ENCODE measurements at regions not wholly inside any gene's neighbourhood (a gene's known extent, or its start where the extent isn't known, plus 50 kb on each side); places are given as distances from the start of the nearest gene placed in this dataset.

GRCh38 chr20:22430746-22431168 is 153.6 kb downstream of the FOXA2 start:
- H3K27me3 ChIP-seq (ENCODE audit: insufficient read depth, poor library complexity, severe bottlenecking): no peaks in the 10 kb centered on the region
- TF ChIP-seq SPI1 (IDR thresholded peaks at IDR 0.05; ENCODE audit: borderline replicate concordance, low read depth): no peak
- TF ChIP-seq CTCF (IDR thresholded peaks at IDR 0.05; ENCODE audit: insufficient read depth, low read length): no peak
- no peak for TF ChIP-seq GABPA (IDR thresholded peaks at IDR 0.05; ENCODE audit: low read depth)
- TF ChIP-seq, protein P1, sequence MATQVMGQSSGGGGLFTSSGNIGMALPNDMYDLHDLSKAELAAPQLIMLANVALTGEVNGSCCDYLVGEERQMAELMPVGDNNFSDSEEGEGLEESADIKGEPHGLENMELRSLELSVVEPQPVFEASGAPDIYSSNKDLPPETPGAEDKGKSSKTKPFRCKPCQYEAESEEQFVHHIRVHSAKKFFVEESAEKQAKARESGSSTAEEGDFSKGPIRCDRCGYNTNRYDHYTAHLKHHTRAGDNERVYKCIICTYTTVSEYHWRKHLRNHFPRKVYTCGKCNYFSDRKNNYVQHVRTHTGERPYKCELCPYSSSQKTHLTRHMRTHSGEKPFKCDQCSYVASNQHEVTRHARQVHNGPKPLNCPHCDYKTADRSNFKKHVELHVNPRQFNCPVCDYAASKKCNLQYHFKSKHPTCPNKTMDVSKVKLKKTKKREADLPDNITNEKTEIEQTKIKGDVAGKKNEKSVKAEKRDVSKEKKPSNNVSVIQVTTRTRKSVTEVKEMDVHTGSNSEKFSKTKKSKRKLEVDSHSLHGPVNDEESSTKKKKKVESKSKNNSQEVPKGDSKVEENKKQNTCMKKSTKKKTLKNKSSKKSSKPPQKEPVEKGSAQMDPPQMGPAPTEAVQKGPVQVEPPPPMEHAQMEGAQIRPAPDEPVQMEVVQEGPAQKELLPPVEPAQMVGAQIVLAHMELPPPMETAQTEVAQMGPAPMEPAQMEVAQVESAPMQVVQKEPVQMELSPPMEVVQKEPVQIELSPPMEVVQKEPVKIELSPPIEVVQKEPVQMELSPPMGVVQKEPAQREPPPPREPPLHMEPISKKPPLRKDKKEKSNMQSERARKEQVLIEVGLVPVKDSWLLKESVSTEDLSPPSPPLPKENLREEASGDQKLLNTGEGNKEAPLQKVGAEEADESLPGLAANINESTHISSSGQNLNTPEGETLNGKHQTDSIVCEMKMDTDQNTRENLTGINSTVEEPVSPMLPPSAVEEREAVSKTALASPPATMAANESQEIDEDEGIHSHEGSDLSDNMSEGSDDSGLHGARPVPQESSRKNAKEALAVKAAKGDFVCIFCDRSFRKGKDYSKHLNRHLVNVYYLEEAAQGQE (IDR thresholded peaks at IDR 0.05; ENCODE audit: insufficient replicate concordance, low read depth): no peak
- TF ChIP-seq POLR2AphosphoS5 (IDR thresholded peaks at IDR 0.05; ENCODE audit: low read depth): no peak
- no peak overlapping the region for H3K4me3 ChIP-seq (replicated peaks; ENCODE audit: insufficient read depth, low read length)
- no peak overlapping the region for H3K27ac ChIP-seq (replicated peaks)
- DNase-seq (ENCODE audit: low read depth in 1 of 2, low spot score in 1 of 2): no peak

DNA sequence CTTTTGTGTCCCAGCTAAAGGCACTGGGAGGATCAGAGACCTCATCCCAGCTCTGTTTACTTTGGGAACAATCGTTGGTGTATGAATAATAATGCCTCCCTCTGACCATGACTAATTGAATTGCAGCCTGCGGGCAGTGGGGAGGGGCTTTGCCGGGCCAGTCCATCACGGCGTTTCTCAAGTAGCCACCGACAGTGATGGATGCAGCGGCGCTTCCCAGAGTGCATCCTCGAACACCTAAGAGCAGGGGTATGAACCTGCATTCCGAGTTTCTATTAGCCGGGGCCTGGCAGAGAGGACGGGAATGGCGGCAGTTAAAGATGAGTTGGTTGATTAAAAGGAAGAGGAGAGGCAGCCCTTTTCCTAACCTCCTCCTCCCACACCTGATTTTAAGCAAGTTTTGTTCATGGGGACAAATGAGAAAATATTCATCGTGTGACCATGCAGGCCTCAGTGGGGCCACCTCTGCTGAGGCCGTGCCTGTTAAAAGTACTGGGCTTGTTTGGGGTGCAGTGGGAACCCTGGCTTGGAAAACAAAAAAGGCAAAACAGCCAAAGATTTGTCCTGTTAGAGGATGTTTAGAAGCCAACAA is 154.1 kb downstream of the FOXA2 start:
- no peak for TF ChIP-seq POLR2AphosphoS5 (IDR thresholded peaks at IDR 0.05; ENCODE audit: low read depth)
- TF ChIP-seq, protein P1 (IDR thresholded peaks at IDR 0.05; ENCODE audit: insufficient replicate concordance, low read depth): no peak
- TF ChIP-seq CTCF (IDR thresholded peaks at IDR 0.05; ENCODE audit: insufficient read depth, low read length): no peak
- no peak for TF ChIP-seq GABPA (IDR thresholded peaks at IDR 0.05; ENCODE audit: low read depth)
- TF ChIP-seq SPI1 (IDR thresholded peaks at IDR 0.05; ENCODE audit: borderline replicate concordance, low read depth): no peak
- H3K27ac ChIP-seq (replicated peaks): no peak overlapping the region
- DNase-seq (ENCODE audit: low read depth in 1 of 2, low spot score in 1 of 2): no peak
- no peaks in the 10 kb centered on the region for H3K27me3 ChIP-seq (ENCODE audit: insufficient read depth, poor library complexity, severe bottlenecking)
- H3K4me3 ChIP-seq (replicated peaks; ENCODE audit: insufficient read depth, low read length): no peak overlapping the region

DNA sequence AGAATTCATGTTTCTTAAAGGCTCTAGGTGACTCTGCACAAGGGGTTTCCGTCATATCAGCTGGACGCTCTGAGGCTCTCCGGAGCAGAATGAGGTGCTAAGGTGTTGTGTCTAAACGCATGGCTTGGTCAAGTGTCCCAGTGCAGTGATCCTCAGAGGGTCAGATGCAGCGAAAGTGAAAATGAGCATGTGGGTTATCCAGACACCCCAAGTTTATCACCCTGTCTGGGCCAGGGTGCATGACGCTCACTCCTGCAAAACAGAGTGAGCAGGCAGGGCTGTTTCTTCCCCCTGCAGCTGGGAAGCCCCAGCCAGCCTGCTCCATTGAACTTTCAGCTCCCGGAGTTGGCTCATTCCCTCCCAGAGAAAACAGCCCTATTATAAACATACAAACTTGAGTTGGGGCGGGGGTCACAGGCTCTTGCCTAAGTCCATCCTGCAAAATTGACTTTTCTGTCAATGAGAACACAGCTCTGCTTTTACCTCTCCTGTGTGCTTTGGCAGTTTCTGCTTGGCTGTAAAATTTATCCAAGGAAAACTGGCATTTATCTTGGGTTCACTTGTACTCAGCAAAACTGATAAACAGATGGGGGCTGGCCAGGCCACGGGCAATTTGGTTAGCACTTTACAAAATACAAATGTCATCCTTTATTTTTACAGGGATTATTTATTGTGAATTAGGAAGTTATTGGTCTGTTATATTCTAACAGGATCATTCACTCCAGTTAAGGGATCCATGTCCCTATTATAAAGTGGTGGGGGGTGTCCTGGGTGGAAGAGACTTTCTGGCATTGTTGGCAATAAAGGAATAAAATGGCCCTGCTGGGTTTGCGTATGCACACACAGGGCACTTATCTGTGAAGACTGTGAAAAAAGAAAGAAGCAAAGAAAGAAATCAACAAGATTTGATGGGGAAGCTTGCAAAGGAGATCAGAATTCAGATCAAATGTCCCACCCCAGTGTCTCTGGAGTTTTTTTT is 154.9 kb downstream of the FOXA2 start:
- Histone ChIP-seq H3K27ac (replicated peaks) (no peak overlapping the region), H3K4me3 (replicated peaks; ENCODE audit: insufficient read depth, low read length) (no peak overlapping the region), H3K27me3 (ENCODE audit: insufficient read depth, poor library complexity, severe bottlenecking) (no peaks in the 10 kb centered on the region)
- no peak for TF ChIP-seq POLR2AphosphoS5 (IDR thresholded peaks at IDR 0.05; ENCODE audit: low read depth)
- no peak for TF ChIP-seq GABPA (IDR thresholded peaks at IDR 0.05; ENCODE audit: low read depth)
- TF ChIP-seq SPI1 (IDR thresholded peaks at IDR 0.05; ENCODE audit: borderline replicate concordance, low read depth): no peak
- TF ChIP-seq, protein P1 (IDR thresholded peaks at IDR 0.05; ENCODE audit: insufficient replicate concordance, low read depth): no peak
- no peak for TF ChIP-seq CTCF (IDR thresholded peaks at IDR 0.05; ENCODE audit: insufficient read depth, low read length)
- no peak for DNase-seq (ENCODE audit: low read depth in 1 of 2, low spot score in 1 of 2)

Measured in HL-60 (cell line).